Colonic mucosa (tissue), 4 donors: ENCODE measurements at regions not wholly inside any gene's neighbourhood (a gene's known extent, or its start where the extent isn't known, plus 50 kb on each side); places are given as distances from the start of the nearest gene placed in this dataset.

ENCODE experiments used
- DNase-seq: peaks from one replicate; pipeline ENCODE4 v3.0.0-alpha.2; 2020
- H3K27ac ChIP-seq: fragments of 200-600 bp; one replicate; pipeline ENCODE4 v1.8.0; 2021
- H3K27me3 ChIP-seq: fragments of 200-600 bp; one replicate; pipeline ENCODE4 v1.8.0; 2021
- H3K36me3 ChIP-seq: fragments of 200-600 bp; one replicate; pipeline ENCODE4 v1.8.0; 2021
- H3K4me1 ChIP-seq: fragments of 200-600 bp; one replicate; pipeline ENCODE4 v1.8.0; 2021; ENCODE audit warnings: mild to moderate bottlenecking
- H3K4me3 ChIP-seq: fragments of 200-600 bp; one replicate; pipeline ENCODE4 v1.8.0; 2021
- H3K9ac ChIP-seq, 2 donors: one replicate each; pipeline ENCODE4 v1.7.0; 2013; ENCODE audit warnings: control low read depth in 2 of 2, low read depth in 2 of 2, low read length in 2 of 2
- H3K9me3 ChIP-seq: fragments of 200-600 bp; one replicate; pipeline ENCODE4 v1.8.0; 2021
- CTCF ChIP-seq: fragments of 200-600 bp; IDR thresholded peaks from one replicate; pipeline ENCODE4 v1.8.0; 2022; ENCODE audit warnings: antibody characterized with exemption, mild to moderate bottlenecking
- intact Hi-C: fragments of 100-400 bp; cut with DNase I; formaldehyde crosslinking; loops from one replicate; pipeline ENCODE4 v1.14.1; 2022
- donor health status: healthy.
- donor health status: DM: no; HTN: no; CAD: no.
- donor health status: DM: no; HTN: no; CAD: no.

GRCh38 chr4:32119907-32120306 lies 1399.7 kb downstream of the PCDH7 start:
- Histone ChIP-seq H3K36me3 (no peaks in the 10 kb centered on the region), H3K9me3 (no peaks in the 10 kb centered on the region), H3K9ac (no peak overlapping the region), H3K4me3 (no peak overlapping the region), H3K27ac (no peak overlapping the region), H3K4me1 (no peaks in the 10 kb centered on the region), H3K27me3 (no peaks in the 10 kb centered on the region)
- intact Hi-C loops: no loop called here
- no peak for TF ChIP-seq CTCF
- DNase-seq: no peak

GRCh38 chr4:32128549-32128948 lies 1408.4 kb downstream of the PCDH7 start:
- H3K9me3 ChIP-seq: no peaks in the 10 kb centered on the region
- no peak overlapping the region for H3K9ac ChIP-seq
- no peak overlapping the region for H3K27ac ChIP-seq
- H3K4me1 ChIP-seq: no peaks in the 10 kb centered on the region
- TF ChIP-seq CTCF: no peak
- no peaks in the 10 kb centered on the region for H3K27me3 ChIP-seq
- intact Hi-C loops: no loop called here
- H3K36me3 ChIP-seq: no peaks in the 10 kb centered on the region
- no peak for DNase-seq
- no peak overlapping the region for H3K4me3 ChIP-seq

GRCh38 chr4:32129967-32130366 lies 1409.8 kb downstream of the PCDH7 start:
- no peak for TF ChIP-seq CTCF
- no peak overlapping the region for H3K9ac ChIP-seq
- H3K9me3 ChIP-seq: no peaks in the 10 kb centered on the region
- no peak for DNase-seq
- intact Hi-C loops: no loop called here
- no peaks in the 10 kb centered on the region for H3K27me3 ChIP-seq
- no peaks in the 10 kb centered on the region for H3K4me1 ChIP-seq
- no peak overlapping the region for H3K4me3 ChIP-seq
- H3K36me3 ChIP-seq: no peaks in the 10 kb centered on the region
- H3K27ac ChIP-seq: no peak overlapping the region

GRCh38 chr4:32133141-32133540 lies 1413.0 kb downstream of the PCDH7 start:
- no peaks in the 10 kb centered on the region for H3K9me3 ChIP-seq
- no peaks in the 10 kb centered on the region for H3K27me3 ChIP-seq
- TF ChIP-seq CTCF: no peak
- H3K27ac ChIP-seq: no peak overlapping the region
- no peak overlapping the region for H3K9ac ChIP-seq
- no peak overlapping the region for H3K4me3 ChIP-seq
- no peak for DNase-seq
- intact Hi-C loops: no loop called here
- no peaks in the 10 kb centered on the region for H3K36me3 ChIP-seq
- no peaks in the 10 kb centered on the region for H3K4me1 ChIP-seq

GRCh38 chr4:32133734-32134133 lies 1413.6 kb downstream of the PCDH7 start:
- intact Hi-C loops: no loop called here
- TF ChIP-seq CTCF: no peak

GRCh38 chr4:32135642-32136041 lies 1415.5 kb downstream of the PCDH7 start:
- H3K9ac ChIP-seq: no peak overlapping the region
- intact Hi-C loops: no loop called here
- no peak for DNase-seq
- H3K4me1 ChIP-seq: no peaks in the 10 kb centered on the region
- no peaks in the 10 kb centered on the region for H3K9me3 ChIP-seq
- no peak overlapping the region for H3K4me3 ChIP-seq
- H3K36me3 ChIP-seq: no peaks in the 10 kb centered on the region
- TF ChIP-seq CTCF: no peak
- no peak overlapping the region for H3K27ac ChIP-seq
- no peaks in the 10 kb centered on the region for H3K27me3 ChIP-seq

More at GRCh38 chr4:32133734-32134133, 1413.6 kb downstream of the PCDH7 start:
- no peaks in the 10 kb centered on the region for H3K4me1 ChIP-seq
- no peaks in the 10 kb centered on the region for H3K27me3 ChIP-seq
- H3K4me3 ChIP-seq: no peak overlapping the region
- H3K9ac ChIP-seq: no peak overlapping the region
- H3K9me3 ChIP-seq: no peaks in the 10 kb centered on the region
- H3K36me3 ChIP-seq: no peaks in the 10 kb centered on the region
- no peak overlapping the region for H3K27ac ChIP-seq
- no peak for DNase-seq
